CD1c-positive myeloid dendritic cell (primary cell): ENCODE measurements at regions not wholly inside any gene's neighbourhood (a gene's known extent, or its start where the extent isn't known, plus 50 kb on each side); places are given as distances from the start of the nearest gene placed in this dataset.
"Not testable (repeated sequence)": the region's sequence is repeated elsewhere in the genome, so short reads cannot be mapped to it uniquely, and the experiment has no call there.

Source experiments
- DNase-seq: peaks from one replicate; pipeline ENCODE4 v3.0.0-alpha.2; 2016; ENCODE audit errors: extremely low spot score

DNA sequence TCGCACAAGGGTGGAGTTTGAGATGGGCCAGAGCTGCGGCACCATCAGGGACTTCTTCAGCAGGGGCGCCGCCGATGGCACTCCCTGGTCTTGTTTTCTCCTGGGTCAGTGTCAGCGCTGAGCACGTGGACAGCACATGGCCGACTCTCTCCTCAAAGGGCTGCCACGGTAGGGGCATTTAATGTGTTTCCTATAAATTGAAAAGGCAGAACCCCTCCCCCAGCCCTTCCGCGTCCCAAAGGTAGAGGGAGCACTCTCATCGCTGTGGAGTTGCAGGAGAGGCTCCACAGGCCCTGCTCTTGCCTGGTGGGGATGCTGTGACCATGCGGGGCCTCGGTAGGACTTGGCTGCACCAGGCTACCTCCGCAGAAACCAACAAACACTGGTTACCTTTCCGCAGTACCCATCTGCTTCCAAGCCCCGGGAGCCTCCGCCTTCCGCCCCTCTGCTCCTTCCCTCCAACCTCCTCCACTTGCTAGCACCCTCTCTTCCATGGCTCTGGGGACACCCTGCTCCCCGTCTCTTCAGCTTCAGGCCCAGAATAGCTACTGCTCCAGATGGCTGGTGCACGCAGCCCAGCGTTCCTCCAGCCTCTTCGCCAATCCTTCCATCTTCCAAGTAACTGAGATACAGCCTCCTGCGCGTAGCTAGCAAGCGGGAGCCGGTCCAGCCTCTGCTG is 166.3 kb upstream of the ADCY1 start:
- DNase-seq: no peak

DNA sequence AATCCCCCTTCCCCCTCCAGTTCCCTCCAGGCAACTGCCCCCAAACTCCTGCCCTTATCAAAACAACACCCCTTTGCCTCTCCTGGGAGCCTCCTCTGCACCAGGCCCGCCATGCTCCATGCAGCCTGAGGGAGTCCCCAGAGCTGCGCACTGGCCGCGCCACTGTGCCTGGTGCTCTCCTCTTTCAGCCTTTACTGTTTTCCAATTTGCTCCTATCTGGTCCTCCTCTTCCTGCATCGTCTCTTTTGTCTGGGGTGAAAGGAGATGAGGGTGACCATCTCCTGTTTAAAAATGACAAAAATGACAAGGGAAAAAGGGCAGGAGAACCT is 165.8 kb upstream of the ADCY1 start:
- no peak for DNase-seq

DNA sequence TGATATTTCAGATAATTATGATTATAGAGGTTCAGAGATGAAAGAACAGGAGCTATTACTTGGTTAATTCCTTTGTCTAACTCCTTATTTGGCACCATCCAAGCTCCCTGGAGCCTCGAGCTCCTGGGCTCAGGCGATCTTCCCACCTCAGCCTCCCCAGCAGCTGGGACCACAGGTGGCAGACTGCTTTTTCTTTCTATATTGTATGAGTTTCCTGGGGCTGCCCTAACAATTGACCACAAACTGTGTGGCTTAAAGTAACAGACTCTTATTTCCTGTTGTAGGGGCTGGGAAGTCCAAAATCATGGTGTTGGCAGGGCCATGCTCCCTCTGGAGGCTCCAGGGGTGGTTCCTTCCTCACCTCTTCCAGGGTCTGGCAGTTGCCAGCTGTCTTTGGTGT is 163.3 kb upstream of the ADCY1 start:
- DNase-seq: no peak

DNA sequence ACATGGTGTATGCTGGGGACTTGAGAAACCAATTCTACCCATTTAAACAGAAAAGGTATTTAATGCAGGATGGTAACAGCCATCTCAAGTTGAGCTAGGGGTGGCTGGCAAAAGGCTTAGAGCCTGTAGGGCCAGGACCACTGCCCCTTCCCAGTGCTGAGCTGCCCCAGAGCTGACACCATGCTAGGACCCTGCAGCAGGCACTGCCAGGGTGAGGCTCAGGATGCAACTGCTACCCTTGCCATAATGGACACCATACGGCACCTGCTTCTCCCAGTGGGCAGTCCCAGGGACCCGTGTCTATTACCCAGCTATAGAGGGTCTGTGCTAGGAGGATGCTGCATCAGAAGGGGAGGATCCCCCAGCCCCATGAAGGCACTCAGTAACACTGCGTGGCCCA is 160.7 kb upstream of the ADCY1 start:
- no peak for DNase-seq

DNA sequence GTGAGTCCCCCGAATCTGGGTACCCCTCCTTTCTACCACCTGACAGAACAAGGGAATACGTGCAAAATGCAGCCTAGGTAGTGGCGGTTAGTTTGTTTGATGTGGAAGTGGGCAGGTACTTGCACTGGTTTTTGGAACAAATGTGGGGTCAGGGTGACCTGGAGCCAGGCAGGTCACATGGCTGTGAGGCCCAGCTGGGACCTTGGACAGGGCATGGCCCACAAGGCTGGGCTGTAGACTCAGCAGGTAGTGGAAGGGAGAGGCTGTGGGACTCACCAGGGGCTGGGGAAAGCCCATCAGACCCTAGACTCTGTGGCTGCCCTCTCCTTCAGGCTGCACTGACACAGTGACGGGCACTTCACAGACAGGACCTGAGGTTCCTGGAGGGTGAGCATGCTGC is 159.9 kb upstream of the ADCY1 start:
- no peak for DNase-seq

DNA sequence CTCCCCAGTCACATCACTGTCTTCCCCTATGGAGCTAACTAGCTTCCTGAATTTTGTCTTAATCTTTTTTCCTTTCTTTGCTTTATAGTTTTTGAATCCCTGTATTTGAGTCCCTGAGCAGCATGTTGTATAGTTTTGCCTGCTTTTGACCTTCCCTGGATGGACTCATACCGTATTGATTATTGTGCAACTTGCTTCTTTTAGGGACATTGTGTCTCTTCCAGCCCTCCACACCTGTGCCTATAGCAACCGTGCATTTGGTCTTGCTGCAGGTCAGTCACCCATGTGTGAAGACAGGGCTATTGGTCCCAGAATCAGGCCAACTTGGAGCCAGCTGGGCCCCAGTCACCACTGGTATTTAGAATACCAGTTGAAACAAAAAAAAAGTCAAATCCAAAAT is 158.9 kb upstream of the ADCY1 start:
- DNase-seq: no peak

DNA sequence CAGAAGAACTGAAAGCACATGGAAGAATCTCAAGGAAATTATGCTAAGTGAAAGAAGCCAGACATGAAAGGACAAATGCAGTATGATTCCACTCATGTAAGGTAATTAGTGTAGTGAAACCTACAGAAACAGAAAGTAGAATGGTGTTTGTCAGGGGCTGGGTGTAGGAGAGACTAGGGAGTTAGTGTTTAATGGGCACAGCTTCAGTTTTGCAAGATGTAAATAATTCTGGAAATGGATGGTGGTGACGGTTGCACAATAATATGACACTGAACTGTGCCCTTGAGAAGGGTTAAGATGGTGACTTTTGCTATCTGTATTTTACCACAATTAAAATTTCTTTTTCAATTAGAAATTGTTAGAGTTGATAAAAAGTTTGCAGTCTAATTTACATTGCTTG is 157.3 kb upstream of the ADCY1 start:
- DNase-seq: no peak

DNA sequence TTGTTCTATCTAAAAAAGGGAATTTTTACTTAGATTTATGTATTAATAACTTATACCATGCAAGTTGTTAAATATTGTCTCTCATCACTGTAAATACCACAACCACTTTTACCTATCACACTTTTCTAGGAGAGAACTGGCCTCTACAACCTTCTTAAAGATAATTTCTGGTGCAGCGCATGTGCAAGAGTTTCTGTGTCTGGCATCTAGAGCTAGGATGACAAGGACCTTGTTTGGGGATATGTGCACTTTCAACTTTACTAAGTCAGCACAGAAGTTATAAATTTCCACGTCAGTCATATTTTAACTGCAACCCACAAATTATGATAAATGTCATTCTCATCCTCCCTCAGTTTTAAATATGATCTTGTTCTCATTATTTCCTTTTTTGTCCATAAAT is 156.9 kb upstream of the ADCY1 start:
- no peak for DNase-seq

DNA sequence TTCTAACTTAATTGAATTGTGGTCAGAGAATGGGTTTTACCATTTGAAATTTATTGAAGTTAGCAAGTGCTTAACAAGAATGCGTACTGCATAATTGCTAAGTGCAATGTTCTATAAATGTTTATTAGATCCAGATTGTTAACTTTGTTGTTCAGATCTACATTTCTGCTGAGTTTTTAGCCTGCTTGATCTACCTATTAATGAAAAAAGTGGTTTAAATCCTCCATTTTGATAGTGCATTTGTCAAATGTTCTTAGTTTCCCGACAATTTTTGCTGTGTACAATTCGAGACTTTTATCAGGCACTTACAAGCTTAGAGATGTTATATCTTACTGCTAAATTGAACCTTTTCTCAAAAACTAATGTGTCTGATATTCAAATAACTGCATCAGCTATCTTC is 156.4 kb upstream of the ADCY1 start:
- DNase-seq: no peak

DNA sequence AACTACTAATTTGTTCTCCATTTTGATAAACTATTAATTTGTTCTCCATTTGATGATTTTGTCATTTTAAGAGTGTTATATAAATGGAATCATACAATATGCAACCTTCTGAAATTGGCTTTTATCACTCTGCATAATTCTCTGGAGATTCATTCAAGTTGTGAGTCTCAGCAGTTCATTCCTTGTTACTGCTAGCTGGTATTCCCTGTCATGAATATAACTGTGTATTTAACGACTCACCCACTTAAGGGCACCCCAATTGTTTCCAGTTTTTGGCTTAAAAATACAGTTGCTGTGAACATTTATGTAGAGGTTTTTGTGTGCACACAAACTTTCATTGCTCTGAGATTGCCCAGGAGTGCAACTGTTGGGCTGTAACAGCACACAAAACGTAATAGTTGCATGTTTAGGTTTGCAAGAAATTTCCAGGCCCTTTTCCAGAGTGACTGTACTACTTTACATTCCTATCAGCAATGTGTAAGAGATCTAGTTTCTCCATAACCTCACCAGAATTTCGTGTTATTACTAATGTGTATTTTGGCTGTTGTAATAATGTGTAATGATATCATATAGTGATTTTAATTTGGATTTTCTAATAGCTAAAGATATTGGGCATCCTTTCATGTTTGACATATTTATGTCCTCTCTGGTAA is 153.2 kb upstream of the ADCY1 start:
- no peak for DNase-seq

DNA sequence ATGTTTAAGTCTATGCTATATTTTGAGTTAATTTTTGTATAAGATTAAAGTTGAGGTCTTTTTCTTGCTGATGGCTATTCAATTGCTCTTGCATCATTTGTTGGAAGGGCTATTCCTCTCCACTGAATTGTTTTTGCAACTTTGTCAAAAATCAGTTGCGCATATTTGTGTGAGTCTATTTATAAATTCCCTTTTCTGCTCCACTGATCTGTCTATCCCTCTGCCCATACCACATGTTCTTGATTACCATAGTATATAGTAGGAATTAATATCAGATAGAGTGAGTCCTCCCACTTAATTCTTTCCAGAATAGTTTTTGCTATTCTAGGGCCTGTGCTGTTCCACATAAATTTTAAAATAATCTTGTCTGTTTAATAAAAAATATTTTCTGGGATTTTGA is 152.4 kb upstream of the ADCY1 start:
- no peak for DNase-seq

DNA sequence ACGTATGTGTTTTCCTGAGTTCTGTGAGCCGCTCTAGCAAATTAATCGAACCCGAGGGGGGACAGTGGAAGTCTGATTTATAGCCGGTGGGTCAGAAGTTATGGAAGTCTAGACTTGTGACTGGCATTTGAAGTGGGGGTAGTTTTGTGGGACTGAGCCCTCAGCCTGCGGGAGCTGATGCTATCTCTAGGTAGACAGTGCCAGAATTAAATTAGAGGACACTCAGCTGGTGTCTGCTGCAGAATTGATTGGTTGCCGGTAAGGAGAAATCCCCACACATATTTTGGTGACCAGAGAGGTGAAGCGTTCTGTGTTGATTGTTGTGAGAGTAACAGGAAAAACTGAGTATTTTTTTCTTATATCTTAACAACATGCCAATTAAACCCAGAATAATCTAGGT is 143.8 kb upstream of the ADCY1 start:
- DNase-seq: no peak

DNA sequence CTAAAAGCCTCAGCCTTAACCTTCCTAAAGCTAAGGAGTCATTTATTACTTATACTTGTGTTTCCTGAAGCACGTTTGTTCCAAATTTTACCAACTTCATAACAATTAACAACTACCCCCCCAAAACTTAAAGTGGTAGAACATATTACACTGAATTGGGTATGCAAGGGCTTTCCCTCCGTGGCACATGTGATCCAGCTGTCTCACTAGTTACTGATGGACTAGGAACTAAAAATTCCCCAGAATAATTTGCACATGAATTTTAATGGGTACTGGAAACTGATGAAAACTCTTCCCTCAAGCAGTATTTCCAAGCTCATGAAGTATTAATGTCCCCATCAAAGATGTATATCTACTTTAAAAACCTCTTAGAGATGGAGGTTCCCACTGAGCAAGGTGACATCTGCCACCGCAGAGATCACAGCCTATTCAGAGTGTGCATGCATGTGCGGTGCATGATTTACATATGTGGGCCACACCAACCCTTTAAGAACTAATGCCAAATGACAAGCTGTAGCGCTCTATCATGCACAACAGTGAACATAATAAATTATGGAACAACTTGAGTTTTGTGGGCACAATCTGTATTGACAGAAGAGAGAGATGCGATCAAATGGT is 139.9 kb upstream of the ADCY1 start:
- no peak for DNase-seq

DNA sequence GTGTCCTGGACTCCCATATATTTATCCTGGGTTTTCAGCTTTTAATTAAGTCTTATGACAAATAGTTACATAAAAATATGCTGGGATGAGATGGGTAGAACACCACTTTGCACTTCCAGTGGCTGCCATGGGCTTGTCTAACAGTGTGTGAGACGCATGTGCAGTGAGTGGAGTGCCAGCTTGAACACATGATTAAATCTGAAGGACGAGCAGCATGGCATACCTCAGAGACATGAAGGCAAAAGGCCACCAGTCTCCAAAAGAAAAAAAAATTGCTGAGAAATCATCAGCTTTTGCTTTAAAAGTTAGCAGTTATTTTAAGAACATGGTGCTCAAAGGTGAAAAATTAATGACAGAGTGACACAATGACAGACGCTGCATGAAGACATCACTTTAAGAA is 139.0 kb upstream of the ADCY1 start:
- no peak for DNase-seq

DNA sequence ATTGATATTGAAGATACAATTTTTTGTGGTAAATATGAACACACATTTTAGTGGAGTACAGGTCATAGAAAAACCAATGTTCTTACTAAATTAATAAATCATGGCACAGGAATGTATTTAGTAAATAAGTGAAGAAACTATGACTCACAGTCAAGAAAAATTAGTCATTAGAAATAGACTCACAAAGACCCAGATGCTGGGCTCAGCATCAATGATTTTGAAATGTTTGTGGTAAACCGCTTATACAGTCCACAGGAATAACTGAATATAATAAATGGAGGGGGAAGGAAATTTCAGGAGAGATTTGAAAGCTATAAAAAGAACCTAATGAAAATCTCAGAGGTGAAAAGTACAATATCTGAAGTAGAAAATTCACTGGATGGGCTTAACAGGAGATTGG is 138.3 kb upstream of the ADCY1 start:
- DNase-seq: no peak

DNA sequence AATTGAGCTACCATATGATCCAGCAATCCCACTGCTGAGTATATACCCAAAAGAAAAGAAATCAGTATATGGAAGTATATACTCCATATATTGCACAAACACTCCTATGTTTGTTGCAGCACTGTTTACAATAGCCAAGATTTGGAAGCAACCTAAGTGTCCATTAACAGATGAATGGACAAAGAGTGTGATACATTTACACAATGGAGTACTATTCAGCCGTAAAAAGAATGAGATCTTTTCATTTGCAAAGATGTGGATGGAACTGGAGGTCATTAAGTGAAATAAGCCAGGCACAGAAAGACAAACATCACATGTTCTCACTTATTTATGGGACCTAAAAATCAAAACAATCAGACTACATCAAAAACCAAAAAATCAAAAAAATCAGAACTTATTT is 133.4 kb upstream of the ADCY1 start:
- DNase-seq: not testable (repeated sequence)

DNA sequence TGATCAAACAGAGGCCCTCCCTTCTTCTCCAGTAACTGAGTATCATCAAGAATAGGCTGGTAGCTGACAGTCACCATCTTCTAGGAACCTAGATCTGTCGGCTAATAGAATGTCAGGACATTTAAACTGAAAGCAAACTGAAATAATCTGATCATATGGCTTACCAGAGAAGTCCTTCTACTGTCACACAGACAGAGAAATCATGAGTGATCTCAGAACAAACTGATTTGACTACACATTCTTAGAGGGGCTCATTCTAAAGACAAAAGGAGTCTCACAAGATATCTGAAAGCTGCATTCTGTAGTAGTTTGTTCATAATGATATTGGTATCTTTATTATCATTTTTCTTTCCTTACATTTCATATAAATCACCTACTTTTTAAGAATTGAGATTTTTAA is 130.9 kb upstream of the ADCY1 start:
- DNase-seq: no peak

DNA sequence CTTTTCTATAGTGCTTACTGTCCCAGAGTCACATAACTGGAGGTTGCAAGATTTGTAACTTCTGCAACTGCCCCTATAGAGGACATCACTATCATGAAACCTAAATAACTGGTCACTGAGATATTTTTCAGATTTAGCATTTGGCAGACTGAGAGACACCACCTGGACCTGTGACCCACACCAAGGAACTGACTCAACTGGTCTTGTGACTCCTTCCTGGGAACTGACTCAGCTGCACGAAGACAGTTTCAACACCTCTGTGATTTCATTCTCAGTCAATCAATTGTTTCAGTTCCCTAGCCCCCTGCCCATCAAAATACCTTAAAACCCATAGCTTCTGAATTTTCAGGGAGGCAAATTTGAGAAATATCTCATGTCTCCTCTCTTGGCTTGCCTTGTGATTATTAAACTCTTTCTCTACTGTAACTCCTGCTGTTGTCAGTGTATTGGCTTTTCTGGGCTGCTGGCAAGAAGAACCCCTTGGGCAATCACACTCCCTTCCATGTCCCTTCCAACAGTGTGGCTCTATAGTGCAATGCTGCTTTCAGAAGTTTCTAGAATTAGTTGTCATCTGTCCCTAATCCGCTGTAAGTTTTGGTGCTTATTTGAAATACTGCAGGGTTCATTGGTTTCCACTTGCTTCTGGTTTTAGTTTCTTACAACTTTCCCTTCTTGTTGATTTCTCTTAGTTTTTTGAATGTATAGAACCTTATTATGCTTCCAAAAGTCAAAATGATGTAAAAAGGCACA is 127.8 kb upstream of the ADCY1 start:
- DNase-seq: peak; percentile 45

DNA sequence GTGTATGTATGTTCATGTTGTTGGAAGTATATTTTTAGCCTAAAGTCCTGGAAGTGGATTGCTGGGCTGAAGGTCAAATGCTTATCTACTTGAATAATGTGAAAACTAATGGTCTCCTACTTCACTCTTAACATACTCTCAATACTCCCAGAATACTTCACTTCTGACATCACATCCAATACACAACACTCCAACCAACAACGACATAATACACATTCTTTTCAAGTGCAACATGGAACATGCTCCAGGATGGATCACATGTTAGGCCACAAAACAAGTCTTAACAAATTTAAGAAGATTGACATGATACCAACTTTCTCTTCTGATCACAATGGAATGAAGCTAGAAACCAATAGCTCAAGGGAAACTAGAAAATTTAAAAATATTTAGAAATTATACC is 126.9 kb upstream of the ADCY1 start:
- DNase-seq: no peak

DNA sequence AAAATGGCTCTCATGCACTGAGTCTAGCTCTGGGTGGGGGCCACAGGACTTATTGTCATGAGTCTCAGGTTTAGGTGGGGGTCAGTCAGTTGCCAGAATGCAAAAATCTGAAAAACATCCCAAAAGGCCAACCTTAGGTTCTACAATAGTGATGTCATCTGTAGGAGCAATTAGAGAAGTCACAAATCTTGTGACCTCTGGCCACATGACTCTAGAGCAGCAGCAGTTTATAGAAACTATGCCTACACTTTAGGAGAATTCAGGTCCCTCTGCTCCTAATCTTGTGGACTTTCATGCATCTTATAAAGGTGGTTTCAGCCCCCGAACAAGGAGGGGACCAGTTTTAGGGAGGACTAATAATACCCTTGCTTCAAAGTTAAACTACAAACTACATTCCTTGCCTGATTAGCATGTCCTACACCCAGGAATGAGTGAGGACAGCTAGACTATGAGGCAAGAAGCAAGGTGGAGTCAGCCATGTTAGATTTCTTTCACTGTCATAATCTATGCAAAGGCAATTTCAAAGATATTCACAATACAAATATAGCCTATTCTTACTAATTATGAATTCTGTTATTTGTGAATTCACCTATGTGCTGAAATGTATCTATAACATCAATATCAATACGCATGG is 123.5 kb upstream of the ADCY1 start:
- peak; percentile 25 for DNase-seq

DNA sequence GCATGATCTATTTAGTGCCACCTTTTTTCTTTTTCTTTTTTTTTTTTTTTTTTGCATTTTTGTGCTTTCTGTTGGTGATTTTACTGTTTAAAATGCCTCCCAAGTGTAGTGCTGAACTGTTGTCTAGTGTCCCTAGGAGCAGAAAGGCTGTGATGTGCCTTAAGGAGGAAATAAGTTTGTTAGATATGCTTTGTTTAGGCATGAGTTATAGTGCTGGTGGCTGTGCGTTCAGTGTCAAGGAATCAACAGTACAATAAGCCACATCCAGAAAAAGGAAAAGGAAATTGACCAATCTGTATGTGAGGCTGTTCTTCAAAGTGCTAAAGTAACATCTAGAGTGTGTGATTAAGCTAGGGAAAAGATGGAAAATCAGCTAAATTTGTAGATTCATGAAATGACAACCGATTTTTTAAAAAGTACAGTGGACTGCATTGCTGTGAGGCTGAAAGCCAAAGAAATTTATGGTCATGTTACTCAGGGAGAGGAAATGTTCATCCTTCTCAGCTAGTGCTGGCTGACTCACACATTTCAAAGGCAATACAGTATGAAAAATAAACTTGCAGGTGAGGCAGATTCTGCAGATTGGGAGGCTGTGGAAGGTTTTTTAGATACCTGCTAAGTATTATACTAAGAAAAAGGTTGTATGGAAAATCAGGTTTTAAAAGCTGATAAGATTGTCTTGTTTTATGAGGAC is 122.7 kb upstream of the ADCY1 start:
- DNase-seq: no peak

DNA sequence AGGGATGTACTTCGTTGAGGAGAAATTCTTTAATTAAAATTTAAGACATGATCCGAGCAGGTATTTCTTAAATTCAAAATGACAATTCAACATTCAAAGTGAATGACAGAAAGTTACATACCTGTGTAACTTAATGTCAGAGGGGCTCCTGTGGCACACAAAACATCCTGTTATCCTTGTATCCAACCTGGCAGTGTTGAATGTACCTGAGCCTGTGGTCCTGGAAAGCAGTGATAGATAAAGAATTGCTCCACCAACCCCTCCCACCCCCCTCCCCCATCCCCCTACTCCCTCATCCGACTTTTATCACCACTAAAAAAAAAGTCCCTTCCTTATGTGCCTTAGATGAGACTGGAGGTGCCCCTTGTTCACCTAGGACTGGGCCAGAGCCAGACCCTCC is 119.4 kb upstream of the ADCY1 start:
- no peak for DNase-seq
